HG03139 (cell line): ENCODE measurements at regions not wholly inside any gene's neighbourhood (a gene's known extent, or its start where the extent isn't known, plus 50 kb on each side); places are given as distances from the start of the nearest gene placed in this dataset.

Experiments
- ATAC-seq: cut with Tn5 transposase; IDR thresholded peaks from one replicate; pipeline ENCODE4 v1.9.1; 2021; ENCODE audit not compliant: unreplicated experiment

DNA sequence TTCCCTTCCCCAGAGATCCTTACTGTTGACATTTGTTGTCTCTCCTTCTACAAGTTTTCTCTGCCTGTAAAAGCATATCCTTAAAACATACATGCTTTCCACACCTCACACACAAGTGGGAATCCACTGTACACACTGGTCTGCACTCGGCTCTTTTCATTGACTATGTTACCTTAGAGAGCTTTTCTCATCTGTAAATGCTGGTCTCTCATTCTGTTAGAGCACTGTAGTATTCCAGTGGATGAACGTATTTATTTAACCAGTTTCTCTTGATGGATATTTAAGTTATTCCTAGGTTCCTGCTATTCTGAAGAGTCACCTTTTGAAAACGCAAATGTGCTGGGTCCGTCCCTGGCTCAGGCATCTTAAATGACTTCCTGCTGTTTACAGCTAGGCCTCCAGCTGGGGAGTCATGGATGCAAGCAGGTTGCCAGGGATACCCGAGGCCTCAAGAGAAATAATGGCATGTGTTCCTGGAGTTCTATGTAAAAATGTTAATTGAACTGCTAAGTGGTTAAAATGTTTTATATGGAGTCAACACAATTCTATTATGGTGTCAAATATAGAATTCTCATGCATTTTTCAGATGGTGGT is 61.1 kb upstream of the TGM3 start:
- no peak for ATAC-seq

DNA sequence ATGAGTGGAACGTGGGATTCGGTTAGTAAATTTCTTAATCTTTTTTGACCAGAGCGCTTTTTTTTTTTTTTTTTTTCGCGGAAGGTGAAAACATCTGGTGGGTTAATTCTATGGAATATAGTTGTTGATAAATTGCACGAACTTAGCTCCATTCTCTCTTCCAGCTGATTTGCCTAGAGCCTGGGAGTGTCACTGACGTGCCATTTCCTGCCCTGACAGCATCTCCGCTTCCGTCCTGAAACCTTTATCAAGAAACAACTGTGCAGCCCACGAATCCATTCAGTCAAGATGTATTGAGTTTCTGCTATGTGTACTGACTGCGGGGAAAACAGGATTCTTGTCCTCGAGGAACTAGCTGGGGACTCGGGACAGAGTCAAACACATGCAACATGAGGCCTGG is 59.5 kb upstream of the TGM3 start:
- no peak for ATAC-seq

DNA sequence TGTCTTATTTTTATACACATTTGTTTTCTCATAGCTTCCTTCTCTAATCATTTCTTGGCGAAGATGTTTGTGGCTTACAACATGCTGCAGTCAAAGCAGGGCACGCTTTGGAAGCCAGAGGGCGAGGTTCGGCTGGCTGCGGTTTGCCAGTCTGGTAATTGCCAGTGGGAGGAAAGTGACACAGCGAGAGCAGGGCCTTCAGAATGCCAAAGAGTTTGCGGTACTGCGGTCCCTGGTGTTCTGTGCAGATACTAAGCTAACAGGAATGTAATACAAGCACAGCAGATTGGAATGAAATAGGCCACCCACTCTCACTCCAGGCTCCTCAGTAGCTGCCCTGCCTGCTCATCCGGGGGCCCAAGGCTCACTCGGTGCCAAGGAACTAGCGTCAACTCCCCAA is 58.7 kb upstream of the TGM3 start:
- ATAC-seq: no peak

DNA sequence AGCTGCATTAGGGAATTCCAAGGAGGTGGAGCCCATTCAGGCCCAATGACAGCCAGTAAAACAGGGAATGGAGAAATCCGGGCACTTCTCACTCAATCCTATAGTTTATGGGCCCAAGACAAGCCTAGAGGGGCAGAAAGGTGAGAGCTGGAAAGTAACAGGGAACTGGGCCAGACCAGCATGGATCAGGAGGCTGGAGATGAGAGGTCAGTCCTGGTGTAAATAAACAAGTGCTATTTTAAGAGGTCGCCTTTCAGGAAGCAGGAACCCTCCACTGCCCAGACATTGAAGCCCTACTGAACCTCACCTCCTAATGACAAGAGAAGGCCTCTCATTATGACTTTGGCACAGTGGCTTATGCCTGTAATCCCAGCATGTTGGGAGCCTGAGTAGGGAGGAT is 57.2 kb upstream of the TGM3 start:
- ATAC-seq: no peak

DNA sequence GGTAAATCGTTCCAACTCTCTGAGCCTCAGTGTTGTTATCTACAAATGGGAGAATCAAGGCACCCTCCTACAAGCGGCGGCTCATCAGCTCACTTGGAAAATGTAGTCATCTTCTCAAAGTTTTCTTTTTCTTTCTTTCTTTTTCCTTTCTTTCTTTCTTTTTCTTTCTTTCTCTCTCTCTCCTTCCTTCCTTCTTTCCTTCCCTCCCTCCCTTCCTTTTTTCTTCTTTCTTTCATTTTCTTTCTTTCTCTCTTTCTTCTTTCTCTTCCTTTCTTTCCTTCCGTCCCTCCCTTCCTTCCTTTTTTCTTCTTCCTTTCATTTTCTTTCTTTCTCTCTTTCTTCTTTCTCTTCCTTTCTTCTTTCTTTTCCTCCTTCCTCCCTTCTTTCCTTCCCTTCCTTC is 55.0 kb upstream of the TGM3 start:
- ATAC-seq: no peak

DNA sequence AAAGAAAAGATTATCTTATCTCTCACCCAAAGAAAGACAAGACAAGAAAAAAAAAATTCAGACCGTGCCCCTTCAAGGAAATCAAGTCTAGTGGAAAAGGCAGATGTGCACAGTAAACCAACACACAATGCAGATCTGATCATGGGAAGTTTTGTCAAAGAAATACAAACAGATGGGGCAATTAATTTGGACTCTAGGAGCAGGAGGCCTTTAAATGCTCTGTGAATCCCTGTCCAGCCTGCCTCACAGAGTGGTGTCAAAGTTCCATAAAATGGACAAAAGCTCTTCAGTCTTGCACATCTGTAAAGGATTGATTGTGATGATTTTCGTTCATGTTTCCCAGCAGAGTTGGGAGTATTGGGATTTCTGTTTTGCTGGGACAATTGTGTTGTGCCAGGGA is 53.1 kb upstream of the TGM3 start:
- ATAC-seq: no peak

DNA sequence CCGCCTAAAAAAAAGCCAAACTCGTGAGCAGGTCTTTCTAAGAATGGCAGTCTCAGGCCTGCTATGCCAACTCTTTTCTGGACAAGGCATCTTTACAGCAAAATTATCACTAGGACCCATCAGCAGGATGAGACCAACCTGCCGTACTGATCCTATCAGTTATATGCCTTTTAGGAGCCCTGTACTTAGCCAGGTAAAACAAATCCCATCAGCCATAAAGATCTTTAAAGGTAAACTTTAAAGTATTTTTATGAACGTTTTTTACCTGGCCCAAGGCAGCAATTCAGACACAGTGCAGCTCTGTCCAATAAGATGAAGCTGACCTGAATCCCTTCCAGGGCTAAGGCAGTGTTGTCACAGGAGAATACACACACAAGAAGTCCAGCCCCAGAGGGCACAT is 51.3 kb upstream of the TGM3 start:
- ATAC-seq: no peak

DNA sequence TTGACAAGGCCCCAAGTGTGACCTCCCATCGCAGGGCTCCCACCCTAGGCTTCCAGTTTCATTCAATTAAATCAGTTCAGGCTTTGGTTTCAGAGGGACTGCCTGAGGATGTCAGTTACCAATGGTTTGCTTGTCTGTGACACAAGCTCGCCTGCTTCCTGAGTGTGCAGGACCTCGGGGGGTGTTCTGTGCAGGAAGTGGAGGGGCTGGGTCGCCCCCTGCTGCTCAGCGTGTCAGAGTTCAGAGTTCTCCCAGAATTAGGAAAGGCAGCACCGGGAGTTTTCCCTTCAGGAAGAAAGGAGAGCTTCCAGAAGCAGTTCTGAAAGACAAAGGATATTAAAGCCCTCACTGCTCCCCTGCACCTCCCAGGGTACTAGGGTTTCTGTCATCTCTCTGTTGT is 50.8 kb upstream of the TGM3 start:
- ATAC-seq: no peak

DNA sequence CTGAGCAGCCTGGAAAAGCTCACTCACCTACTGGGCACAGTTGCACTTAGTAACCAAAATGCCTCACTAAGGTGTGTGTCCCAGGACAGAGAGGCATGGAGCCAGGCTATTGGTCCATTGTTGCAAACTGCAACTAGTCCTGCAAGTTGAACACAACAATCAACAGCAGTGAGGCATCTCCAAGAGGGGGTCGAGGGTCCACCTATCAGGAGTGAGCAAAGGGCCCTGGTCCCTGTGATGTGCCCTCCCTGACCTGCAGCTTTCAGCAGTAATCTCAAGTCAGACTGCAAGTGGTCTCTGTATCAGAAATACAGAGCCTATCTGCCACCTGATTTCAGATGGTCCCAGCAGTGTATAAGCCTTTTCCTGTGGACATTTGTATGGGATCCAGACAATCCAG is 50.2 kb upstream of the TGM3 start:
- ATAC-seq: no peak
